GM18505 (cell line): ENCODE measurements at regions not wholly inside any gene's neighbourhood (a gene's known extent, or its start where the extent isn't known, plus 50 kb on each side); places are given as distances from the start of the nearest gene placed in this dataset.

Source experiments
- ATAC-seq: cut with Tn5 transposase; IDR thresholded peaks from one replicate; pipeline ENCODE4 v1.9.1; 2021; ENCODE audit not compliant: unreplicated experiment
- POLR2A ChIP-seq: IDR thresholded peaks from 4 replicates; pipeline ENCODE4 v1.6.1; 2011; ENCODE audit warnings: borderline replicate concordance; ENCODE audit not compliant: insufficient read depth, insufficient read length; ENCODE audit errors: extremely low read depth

DNA sequence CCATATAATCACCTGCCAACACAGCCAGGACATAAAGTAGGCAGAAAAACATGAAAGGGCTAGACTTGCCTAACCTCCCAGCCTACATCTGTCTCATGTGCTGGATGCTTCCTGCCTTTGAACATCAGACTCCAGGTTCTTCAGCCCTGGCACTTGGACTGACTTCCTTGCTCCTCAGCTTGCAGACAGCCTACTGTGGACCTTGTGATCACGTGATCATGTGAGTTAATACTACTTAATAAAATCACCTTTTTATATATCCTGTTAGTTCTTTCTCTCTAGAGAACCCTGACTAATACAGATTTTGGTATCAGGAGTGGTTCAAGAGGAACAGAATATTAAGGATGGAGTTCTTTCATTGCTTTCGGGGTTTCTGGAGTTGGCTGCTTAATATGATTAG, 2867.6 kb downstream of the PCDH9 start:
- ATAC-seq, result no peak
- TF ChIP-seq POLR2A, result no peak

DNA sequence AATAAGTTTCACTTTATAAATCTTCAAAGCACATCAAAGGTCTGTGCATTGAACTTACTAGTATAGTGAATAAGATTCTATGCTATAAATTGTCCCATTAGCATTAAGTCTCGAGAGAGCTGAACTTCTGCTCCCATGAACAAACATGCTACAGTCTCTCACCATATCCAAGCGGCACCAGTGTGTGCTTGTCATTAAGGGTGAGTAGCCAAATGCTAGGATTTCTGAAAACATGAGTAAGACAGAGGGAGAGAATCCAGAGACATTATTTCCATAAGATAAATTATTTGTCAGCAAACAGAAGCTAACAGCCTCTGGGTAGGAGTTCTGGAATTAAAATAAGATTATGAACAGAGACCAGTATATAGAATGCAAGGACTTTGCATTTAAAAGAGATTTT, 2882.5 kb downstream of the PCDH9 start:
- ATAC-seq, result no peak
- TF ChIP-seq POLR2A, result no peak

DNA sequence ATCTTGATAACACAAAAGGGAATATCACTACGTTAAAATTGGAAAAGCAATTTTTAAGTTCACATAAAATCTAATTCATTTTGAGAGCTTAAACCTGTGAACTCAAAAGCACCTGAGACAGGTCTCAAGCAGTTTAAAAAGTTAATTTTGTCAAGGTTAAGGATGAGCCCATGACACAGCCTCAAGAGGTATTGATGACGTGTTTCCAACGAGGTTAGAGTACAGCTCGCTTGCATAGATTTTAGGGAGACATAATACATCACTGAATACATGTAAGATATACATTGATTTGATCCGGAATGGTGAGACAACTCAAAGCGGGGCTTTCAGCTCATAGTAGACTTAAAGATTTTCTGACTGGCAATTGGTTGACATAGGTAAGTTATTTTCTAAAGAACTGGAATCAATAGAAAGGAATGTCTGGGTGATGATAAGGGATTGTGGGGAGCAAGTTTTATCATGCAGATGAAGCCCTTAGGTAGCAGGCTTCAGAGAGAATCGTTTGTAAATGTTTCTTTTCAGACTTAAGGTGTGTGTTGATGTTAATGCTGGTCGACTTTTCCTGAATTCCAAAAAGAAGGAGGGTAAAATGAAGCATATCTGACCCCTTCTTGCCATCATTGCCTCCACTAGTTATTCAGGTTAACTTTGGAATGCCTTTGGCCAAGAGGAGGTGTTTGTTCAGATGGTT, 2890.6 kb downstream of the PCDH9 start:
- no peak for TF ChIP-seq POLR2A
- no peak for ATAC-seq

DNA sequence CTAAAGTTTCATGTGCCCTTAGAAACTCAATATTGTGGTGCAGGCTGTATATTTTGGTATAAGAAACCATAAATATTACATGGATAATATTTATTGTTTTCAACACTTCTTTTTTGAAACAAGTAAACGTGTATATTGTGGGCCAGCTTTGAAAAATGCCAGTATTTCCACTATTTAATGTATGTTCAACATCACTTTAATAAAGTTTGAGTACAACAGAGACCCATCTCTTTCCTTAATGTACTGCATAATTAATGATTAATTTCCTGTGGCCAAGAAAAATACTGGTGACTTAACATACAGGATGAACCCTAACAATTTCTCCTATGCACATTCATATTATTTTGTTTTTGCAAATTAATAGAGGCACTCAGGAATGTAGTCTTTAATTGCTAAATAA, 2891.5 kb downstream of the PCDH9 start:
- no peak for ATAC-seq
- no peak for TF ChIP-seq POLR2A

DNA sequence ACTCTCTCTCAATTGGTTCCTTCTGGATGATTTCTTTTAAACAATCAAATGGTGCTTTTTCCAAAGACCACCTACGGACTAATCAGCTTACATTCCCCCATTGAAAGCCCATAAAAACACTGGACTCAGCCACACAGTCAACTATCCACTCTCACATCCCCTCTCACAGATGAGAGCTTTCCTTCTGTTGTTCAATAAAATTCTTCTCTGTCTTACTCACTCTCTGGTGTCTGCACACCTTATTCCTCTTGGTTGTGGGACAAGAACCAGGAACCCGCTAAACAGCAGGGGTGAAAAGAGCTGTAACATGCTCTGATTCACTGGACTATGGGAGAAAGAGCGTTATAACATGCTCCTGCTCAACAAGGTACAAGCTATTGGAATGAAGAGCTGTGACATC, 2896.2 kb downstream of the PCDH9 start:
- no peak for ATAC-seq
- no peak for TF ChIP-seq POLR2A

DNA sequence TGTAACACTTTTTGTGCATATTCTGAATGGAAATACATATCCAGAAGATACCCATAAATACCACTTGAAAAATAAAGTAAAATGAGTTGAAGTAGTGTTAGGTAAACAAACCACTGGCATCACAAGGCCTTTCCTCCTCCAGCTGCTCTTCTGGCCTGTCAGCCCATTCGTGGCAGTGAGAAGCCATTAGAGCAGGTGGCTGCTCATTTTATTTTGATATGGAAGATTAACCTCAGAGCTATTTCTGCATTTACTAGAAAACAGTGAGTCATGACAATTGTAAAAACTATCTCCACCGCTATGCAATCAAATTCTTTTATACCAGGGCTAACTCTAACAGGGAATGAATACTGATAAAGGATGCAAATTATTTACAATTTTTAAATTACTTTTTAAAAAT, 2898.1 kb downstream of the PCDH9 start:
- no peak for ATAC-seq
- TF ChIP-seq POLR2A, result no peak

DNA sequence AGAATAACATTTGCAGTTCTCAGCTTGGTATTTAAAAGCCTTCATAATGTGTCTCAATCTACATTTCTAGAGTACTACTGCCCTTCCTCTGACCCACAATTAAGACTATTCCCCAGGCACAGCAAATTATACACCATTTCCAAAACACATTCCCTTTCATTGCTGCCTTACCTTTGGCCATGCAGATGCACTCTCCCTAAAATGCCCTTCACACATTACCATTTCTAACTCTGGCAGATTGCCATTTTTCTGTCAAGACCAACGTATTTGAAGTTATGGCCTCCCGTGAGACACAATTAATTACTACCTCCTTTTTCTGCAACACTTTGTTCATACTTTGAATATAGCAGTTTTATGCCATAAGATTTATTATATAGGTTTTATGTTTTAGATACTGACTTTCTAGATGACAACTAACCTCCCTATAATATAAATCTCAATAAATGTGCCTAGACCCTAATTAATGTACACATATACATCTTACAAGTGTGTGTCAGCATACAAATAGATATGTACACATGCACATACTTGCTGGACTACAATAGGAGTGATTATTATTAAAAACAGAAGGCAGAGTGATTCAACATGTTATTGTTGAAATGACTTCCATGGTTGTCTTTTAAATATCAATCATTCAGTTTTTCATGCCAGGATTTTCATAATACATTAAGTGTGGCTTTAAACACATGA, 2902.5 kb downstream of the PCDH9 start:
- TF ChIP-seq POLR2A, result no peak
- no peak for ATAC-seq

DNA sequence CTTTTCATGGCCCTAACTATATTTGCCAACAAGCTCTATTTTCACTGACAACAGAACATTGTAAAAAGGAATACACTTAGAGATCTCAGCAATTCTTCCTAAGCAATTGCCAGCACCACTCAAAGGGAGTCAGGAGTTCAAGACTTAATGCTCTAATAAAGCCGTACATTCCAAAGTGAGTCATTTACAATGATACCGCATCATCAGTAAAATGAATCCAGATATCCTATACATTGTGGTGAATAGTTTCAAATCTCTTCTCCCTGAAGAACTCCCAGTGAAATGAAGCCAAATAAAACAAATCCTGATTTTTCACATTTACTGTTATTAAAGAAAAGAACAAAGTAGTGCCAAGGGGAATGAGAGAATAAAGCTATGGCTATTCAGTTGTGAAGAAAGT, 2898.7 kb upstream of the PCDH20 start:
- no peak for ATAC-seq
- TF ChIP-seq POLR2A, result no peak

DNA sequence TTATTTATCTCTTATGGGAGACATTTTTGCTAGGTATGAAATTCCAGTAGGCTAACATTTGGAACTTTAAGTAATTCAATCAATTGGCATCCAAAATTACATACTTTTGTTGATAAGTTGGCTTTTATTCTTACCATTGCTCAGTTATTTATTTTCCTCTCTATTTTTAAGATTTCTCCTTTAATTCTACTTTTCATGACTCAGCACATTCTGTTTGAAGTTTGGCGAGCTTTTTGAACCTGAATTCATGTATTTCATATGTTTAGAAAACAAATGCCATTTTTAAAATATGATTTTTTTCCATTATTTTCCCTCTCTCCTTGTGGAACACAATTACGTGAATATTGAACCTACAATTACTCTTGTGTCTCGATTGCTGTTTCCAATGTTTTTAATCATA, 2896.3 kb upstream of the PCDH20 start:
- no peak for ATAC-seq
- no peak for TF ChIP-seq POLR2A

DNA sequence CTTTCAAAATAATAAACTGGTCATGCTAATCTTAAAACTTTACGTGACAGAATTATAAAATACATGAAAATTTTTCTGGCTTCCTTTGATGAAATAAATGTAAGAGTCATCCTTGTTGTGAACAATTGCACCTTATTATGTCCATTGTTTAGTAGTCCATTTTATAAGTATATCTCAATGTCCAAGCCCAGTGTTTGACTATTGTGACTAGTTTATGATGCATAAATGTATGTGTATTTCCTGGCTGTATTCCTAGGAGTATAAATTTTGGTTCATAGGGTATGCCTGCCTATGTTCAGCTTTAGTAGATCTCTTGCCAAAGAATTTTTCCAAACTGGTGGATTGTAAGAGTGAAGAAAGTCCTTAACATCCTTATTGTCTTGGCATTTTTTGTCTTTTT, 2895.5 kb upstream of the PCDH20 start:
- ATAC-seq, result no peak
- no peak for TF ChIP-seq POLR2A

DNA sequence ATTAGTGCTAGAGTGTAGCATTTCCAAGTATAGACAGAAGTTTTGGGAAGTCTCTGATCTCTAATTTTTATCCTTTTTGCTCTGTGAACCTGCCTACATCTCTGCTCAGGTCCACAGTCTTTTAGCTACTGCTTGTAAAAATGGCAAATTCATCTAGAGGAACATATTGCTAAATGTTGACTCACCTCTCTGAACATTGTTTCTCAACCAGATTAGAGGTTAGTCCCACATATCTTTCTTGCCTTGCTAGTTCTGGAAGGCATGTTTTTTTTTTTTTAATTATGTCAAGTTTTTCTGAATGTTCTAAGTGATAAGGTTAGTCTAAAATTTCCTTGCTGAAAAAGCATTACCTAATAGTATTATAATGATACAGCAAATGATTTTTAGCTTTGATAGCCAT, 2889.6 kb upstream of the PCDH20 start:
- TF ChIP-seq POLR2A, result no peak
- ATAC-seq, result no peak

DNA sequence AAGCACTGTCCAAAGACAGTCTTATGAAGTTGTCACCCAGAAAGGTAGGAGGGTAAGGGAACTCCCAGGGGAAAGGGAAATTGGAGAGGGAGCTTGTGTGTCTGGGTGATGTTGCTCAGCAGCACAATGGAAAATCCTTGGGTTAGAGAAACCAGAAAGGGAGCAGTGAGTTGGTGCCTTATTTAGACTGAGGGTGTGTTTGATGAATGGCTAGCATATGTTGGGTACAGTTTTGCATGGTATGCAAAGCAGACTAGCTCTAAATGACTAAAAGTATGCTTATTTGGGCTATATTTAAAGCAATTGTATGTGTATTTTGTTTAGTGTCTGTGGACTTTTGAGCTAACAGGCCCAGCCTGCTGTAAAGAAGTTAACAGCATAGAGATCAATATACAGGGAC, 2884.6 kb upstream of the PCDH20 start:
- TF ChIP-seq POLR2A, result no peak
- no peak for ATAC-seq

DNA sequence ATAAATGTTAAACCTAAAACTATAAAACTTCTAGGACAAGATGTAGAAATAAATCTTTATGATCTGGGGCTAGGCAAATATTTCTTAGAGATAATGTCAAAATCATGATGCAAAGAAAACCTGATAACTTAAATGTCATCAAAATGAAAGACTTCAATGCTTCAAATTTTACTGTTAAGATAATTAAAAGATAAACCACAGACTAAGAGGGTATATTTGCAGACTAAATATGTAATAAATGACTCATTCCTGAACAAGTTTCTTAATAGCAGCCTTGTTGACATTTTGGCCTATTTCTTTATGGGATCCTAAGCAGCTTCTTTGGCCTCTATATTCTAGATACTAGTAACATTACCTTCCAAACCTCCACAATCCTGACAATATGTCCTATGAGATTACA, 2878.3 kb upstream of the PCDH20 start:
- no peak for ATAC-seq
- no peak for TF ChIP-seq POLR2A

DNA sequence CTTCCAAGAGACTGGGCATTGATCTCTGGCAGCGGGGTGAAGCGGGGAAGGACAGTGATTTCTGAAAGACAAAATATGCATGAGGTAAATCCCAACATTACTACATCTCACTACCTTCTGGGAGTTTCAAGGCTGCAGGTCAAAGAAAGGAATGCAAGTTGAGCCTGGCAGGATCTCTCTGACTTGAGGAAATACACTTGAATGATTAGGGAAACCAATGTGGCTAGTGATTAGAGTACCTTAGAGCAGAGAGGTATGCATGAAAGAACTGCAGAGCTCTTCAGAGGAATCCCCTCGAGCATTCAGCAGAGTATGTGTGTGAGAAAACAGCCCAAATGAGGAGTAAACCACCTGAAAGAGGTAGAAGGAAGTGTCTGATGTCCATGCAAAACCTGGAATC, 2874.1 kb upstream of the PCDH20 start:
- TF ChIP-seq POLR2A, result no peak
- ATAC-seq, result no peak
